ENCODE measurements at regions not wholly inside any gene's neighbourhood (a gene's known extent, or its start where the extent isn't known, plus 50 kb on each side); places are given as distances from the start of the nearest gene placed in this dataset.

GRCh38 chr1:59126366-59126765 lies 170.5 kb upstream of the FGGY start:
- TF ChIP-seq POLR2A (IDR thresholded peaks at IDR 0.05; ENCODE audit: extremely low read depth, insufficient read length) (no peak), CTCF (IDR thresholded peaks at IDR 0.05; ENCODE audit: low read depth, low read length) (no peak), MAX (IDR thresholded peaks at IDR 0.05; ENCODE audit: low read depth, low read length) (no peak)

Data from NB4 (cell line).